ENCODE measurements at regions not wholly inside any gene's neighbourhood (a gene's known extent, or its start where the extent isn't known, plus 50 kb on each side); places are given as distances from the start of the nearest gene placed in this dataset.

DNA sequence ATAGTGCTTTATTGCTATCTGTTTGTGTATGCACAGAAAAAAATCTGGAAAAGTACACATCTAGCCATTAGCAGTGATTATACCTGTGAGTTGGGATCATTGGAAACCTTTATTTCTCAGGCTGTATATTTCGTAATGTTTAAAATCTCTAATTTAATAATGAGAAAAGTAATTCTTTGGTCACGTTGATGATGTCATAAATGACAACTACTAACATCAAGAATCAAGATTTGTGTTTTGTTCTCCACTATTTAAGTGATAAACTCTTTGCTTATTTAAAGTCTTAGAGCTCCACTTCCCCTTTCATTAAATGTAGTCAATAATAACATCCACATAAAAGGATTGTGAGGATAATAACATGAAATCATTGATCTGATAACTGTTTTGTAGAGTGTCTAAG lies 126.2 kb downstream of the TMA16 start:
- no peak overlapping the region for H3K4me3 ChIP-seq (replicated peaks; ENCODE audit: low read depth, low read length)
- no peak for DNase-seq (ENCODE audit: extremely low read depth, low read depth)
- TF ChIP-seq, protein P1, sequence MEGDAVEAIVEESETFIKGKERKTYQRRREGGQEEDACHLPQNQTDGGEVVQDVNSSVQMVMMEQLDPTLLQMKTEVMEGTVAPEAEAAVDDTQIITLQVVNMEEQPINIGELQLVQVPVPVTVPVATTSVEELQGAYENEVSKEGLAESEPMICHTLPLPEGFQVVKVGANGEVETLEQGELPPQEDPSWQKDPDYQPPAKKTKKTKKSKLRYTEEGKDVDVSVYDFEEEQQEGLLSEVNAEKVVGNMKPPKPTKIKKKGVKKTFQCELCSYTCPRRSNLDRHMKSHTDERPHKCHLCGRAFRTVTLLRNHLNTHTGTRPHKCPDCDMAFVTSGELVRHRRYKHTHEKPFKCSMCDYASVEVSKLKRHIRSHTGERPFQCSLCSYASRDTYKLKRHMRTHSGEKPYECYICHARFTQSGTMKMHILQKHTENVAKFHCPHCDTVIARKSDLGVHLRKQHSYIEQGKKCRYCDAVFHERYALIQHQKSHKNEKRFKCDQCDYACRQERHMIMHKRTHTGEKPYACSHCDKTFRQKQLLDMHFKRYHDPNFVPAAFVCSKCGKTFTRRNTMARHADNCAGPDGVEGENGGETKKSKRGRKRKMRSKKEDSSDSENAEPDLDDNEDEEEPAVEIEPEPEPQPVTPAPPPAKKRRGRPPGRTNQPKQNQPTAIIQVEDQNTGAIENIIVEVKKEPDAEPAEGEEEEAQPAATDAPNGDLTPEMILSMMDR (IDR thresholded peaks at IDR 0.05; ENCODE audit: low read depth, low read length, missing control alignments) = no peak

DNA sequence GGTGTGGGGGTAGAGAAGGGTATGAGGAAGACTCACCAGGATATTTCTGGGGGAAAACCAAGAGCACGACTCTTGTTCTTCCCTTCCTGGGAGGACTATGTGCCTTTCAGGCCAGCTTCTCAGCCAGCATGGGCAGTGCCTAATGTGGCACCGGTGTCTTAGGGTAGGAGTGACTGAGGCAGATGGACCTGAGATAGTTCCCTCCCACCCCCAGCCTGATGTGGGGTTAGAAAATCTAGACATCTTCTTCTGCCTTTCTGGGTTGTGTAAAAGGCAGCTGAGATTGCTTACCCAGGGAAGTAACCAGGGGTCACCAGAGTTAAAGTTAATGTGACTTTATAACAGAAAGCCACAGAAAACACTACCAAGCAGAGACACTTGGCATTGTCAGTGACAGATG lies 127.3 kb downstream of the TMA16 start:
- H3K4me3 ChIP-seq (replicated peaks; ENCODE audit: low read depth, low read length) = no peak overlapping the region
- DNase-seq (ENCODE audit: extremely low read depth, low read depth) = no peak
- TF ChIP-seq, protein P1 (IDR thresholded peaks at IDR 0.05; ENCODE audit: low read depth, low read length, missing control alignments) = no peak

DNA sequence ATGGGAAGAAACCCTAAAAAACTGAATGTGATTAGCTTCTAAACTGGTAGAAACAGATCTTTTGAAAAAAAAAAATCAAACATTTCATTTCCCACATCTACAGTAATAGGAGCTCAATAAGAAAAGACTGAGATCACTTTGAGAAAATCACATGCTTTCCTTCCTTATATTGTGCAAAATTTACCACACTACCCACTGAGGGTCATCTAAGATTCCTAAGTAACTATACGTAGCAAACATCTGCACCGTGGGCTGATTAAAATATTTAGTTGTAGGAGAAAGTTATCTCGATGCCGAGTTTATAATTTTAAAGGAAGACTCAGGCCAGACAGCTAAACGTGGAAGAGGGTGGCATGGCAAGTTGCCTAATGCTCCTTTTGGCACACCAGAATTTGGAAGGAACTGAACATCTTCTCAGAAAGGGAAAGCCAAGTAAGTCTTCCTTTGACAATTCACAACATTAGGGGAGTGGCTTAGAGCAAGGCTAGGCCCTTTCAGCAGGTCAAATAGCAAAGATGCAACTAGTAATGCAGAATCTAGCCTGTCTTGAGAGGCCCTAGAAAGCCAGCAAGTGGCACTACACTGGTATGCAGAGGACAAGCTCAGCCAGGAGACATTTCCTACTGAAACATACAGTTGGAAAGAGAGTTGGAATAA lies 128.0 kb downstream of the TMA16 start:
- no peak overlapping the region for H3K4me3 ChIP-seq (replicated peaks; ENCODE audit: low read depth, low read length)
- no peak for DNase-seq (ENCODE audit: extremely low read depth, low read depth)
- TF ChIP-seq, protein P1 (IDR thresholded peaks at IDR 0.05; ENCODE audit: low read depth, low read length, missing control alignments) = no peak

DNA sequence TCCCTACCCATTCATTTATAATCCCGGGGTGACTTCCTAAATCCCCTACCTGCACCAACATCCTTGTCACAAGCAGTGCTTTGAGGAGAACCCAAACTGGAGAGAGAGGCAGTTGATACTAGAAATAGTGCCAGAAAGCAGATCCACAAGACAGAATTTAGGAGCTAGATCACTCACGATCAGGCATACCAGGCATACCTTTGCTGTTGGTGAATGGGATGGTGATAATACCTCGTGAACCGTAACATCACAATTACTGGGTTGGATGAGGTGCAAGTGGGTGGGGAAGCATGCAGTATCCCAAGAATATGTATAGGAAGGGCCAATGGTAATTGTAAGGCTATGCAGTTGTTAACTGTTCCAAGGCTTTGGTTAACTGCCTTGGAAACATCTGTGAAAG lies 129.3 kb downstream of the TMA16 start:
- TF ChIP-seq, protein P1 (IDR thresholded peaks at IDR 0.05; ENCODE audit: low read depth, low read length, missing control alignments) = no peak
- no peak for DNase-seq (ENCODE audit: extremely low read depth, low read depth)
- H3K4me3 ChIP-seq (replicated peaks; ENCODE audit: low read depth, low read length) = no peak overlapping the region

DNA sequence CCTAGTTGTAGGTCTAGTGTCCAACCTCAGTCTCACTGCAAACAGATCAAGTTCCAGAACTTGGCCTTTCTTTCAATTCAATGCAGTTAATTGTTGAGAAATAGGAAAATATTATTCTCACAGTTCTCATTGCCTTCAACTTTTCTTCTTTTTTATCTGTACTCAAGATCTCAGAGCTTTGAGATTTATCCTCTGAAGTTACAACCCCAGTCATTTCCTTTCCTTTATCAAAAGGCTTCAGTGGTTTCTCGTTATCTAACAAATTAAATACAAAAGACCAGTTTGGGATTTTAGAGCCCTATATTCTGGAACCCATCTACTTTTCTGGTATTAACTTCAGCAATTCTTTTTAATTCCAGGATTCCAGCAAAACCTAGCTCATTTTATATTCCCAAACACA lies 130.2 kb downstream of the TMA16 start:
- H3K4me3 ChIP-seq (replicated peaks; ENCODE audit: low read depth, low read length) = no peak overlapping the region
- TF ChIP-seq, protein P1 (IDR thresholded peaks at IDR 0.05; ENCODE audit: low read depth, low read length, missing control alignments) = no peak
- DNase-seq (ENCODE audit: extremely low read depth, low read depth) = no peak

DNA sequence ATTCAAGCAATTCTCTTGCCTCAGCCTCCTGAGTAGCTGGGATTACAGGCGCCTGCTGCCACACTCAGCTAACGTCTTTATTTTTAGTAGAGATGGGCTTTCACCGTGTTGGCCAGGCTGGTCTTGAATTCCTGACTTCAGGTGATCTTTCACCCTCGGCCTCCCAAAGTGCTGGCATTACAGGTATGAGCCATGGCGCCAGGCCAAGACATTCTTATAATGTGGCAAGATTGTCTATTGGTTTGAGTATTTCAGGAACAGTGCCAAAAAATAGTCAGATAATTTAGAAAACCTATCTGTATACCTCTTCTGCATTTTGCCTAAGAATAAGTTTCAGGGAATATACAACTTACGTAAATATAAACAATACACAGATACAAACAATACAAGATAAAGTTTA lies 136.8 kb downstream of the TMA16 start:
- no peak overlapping the region for H3K4me3 ChIP-seq (replicated peaks; ENCODE audit: low read depth, low read length)
- DNase-seq (ENCODE audit: extremely low read depth, low read depth) = no peak
- TF ChIP-seq, protein P1 (IDR thresholded peaks at IDR 0.05; ENCODE audit: low read depth, low read length, missing control alignments) = no peak

DNA sequence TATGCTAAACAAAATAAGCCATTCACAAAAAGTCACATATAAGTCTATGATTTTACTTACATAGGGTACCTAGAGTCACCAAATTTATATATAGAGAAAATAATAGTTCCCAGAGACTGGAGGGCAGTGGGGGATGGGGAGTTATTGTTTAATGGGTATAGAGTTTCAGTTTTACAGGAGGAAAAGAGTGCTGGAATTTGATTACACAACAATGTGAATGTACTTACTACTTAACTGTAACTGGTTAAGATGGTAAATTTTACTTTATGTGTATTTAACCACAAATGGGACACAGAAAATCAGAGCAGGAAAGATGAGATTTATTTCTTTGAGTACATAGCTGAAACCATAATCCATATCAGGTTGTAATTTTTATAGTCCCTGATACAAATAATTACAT lies 144.4 kb downstream of the TMA16 start:
- no peak overlapping the region for H3K4me3 ChIP-seq (replicated peaks; ENCODE audit: low read depth, low read length)
- no peak for DNase-seq (ENCODE audit: extremely low read depth, low read depth)
- TF ChIP-seq, protein P1 (IDR thresholded peaks at IDR 0.05; ENCODE audit: low read depth, low read length, missing control alignments) = no peak
